ENCODE measurements at regions not wholly inside any gene's neighbourhood (a gene's known extent, or its start where the extent isn't known, plus 50 kb on each side); places are given as distances from the start of the nearest gene placed in this dataset.

DNA sequence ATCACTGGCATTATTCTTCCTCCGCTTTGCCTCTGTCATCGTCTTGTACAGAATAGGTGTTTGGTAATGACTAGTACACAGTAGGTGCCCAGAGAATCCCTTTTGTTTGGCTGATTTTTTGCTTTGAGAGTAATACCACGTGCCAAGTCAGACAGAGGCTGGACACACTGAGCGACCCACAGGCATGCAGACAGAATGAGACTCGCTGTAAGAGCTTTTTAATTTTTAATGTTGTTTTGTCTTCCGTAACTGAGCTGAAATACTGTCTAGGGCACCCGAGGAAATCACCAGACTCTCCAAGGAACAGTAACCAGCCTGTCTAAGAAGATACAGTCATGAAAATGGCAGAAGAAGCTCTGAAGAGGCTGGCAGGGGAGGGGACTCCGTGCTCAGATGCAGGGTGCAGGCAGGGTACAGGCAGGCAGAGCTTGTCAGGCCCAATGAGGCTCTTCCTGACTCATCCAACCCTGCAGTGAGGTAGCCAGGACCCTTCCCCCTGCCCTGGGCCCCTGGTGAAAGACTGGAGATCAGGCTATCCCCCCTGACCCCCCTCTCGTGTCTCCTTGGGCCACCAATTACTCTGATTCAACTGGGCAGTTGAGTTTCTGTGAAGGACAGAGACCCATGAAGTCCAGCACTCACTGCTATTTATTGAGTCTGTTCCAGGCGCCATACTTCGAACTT is 60.1 kb upstream of the ECE1 start:
- TF ChIP-seq, protein P1, sequence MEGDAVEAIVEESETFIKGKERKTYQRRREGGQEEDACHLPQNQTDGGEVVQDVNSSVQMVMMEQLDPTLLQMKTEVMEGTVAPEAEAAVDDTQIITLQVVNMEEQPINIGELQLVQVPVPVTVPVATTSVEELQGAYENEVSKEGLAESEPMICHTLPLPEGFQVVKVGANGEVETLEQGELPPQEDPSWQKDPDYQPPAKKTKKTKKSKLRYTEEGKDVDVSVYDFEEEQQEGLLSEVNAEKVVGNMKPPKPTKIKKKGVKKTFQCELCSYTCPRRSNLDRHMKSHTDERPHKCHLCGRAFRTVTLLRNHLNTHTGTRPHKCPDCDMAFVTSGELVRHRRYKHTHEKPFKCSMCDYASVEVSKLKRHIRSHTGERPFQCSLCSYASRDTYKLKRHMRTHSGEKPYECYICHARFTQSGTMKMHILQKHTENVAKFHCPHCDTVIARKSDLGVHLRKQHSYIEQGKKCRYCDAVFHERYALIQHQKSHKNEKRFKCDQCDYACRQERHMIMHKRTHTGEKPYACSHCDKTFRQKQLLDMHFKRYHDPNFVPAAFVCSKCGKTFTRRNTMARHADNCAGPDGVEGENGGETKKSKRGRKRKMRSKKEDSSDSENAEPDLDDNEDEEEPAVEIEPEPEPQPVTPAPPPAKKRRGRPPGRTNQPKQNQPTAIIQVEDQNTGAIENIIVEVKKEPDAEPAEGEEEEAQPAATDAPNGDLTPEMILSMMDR (IDR thresholded peaks at IDR 0.05; ENCODE audit: low read length), result no peak
- no peak for TF ChIP-seq EZH2 (IDR thresholded peaks at IDR 0.05; ENCODE audit: borderline replicate concordance, low read length)
